SK-N-SH (cell line): ENCODE measurements at regions not wholly inside any gene's neighbourhood (a gene's known extent, or its start where the extent isn't known, plus 50 kb on each side); places are given as distances from the start of the nearest gene placed in this dataset.

ENCODE experiments used
- CTCF ChIA-PET: fragments of 300-600, 350-600 bp; formaldehyde crosslinking; extraction: SDS; loops from one replicate; lab custom pipeline; 2021; lab: Yijun Ruan, JAX
- POLR2A ChIA-PET: fragments of 350-600 bp; sonication (Branson Sonifier 250); formaldehyde crosslinking; extraction: SDS; loops from one replicate; lab custom pipeline; 2020; ENCODE audit warnings: antibody characterized with exemption, inconsistent platforms; lab: Yijun Ruan, JAX
- DNase-seq: peaks from one replicate; pipeline ENCODE4 v3.0.0; 2012
- H2AFZ ChIP-seq: fragments of 200-600 bp; sonication (generic); 2 replicates; pipeline ENCODE4 v1.8.1; 2016; ENCODE audit warnings: antibody characterized with exemption, mild to moderate bottlenecking, low read depth
- H3F3A ChIP-seq: fragments of 200-600 bp; sonication (generic); replicated peaks from 2 replicates; pipeline ENCODE3; 2016; ENCODE audit warnings: antibody characterized with exemption, mild to moderate bottlenecking; ENCODE audit not compliant: insufficient read depth
- H3K27ac ChIP-seq, 2 experiments: fragments of 200-500 bp in 1 of 2; fragments of 200-600 bp in 1 of 2; sonication (Bioruptor generic) in 1 of 2; sonication (generic), shearing (Covaris generic) in 1 of 2; 2 replicates each; pipeline versions ENCODE4 v1.5.1 to v1.6.1; 2014 to 2016; ENCODE audit warnings: low read depth in 2 of 2, inconsistent platforms in 1 of 2, low read length in 1 of 2, mild to moderate bottlenecking in 1 of 2, mixed read lengths in 1 of 2
- H3K27me3 ChIP-seq: fragments of 200-600 bp; sonication (generic), shearing (Covaris generic); 2 replicates; pipeline ENCODE4 v1.6.1; 2016; ENCODE audit warnings: mixed run types; ENCODE audit not compliant: insufficient read depth
- H3K36me3 ChIP-seq, 2 experiments: fragments of 200-500 bp in 1 of 2; fragments of 200-600 bp in 1 of 2; sonication (Bioruptor generic) in 1 of 2; sonication (generic) in 1 of 2; replicated peaks in 1 of 2; 2 replicates each; pipeline versions ENCODE3 to v1.5.1; 2014 to 2016; ENCODE audit warnings: low read length in 1 of 2, mild to moderate bottlenecking in 1 of 2; ENCODE audit not compliant: insufficient read depth in 2 of 2, control insufficient read depth in 1 of 2
- H3K4me1 ChIP-seq, 2 experiments: fragments of 200-500 bp in 1 of 2; fragments of 200-600 bp in 1 of 2; sonication (Bioruptor generic) in 1 of 2; sonication (generic), shearing (Covaris generic) in 1 of 2; 2 replicates each; pipeline versions ENCODE4 v1.5.1 to v1.6.1; 2014 to 2016; ENCODE audit warnings: low read depth in 1 of 2, low read length in 1 of 2, mixed run types in 1 of 2; ENCODE audit not compliant: insufficient read depth in 2 of 2, control insufficient read depth in 1 of 2
- H3K4me2 ChIP-seq: fragments of 200-600 bp; sonication (generic), shearing (Covaris generic); 2 replicates; pipeline ENCODE4 v1.6.1; 2017; ENCODE audit warnings: mixed run types
- H3K4me3 ChIP-seq, 2 experiments: fragments of 200-500 bp in 1 of 2; fragments of 200-600 bp in 1 of 2; sonication (Bioruptor generic) in 1 of 2; sonication (generic), shearing (Covaris generic) in 1 of 2; 2 replicates each; pipeline versions ENCODE4 v1.5.1 to v1.8.1; 2014 to 2016; ENCODE audit warnings: low read depth in 2 of 2, inconsistent platforms in 1 of 2, low read length in 1 of 2, mild to moderate bottlenecking in 1 of 2, mixed read lengths in 1 of 2, moderate library complexity in 1 of 2
- H3K79me2 ChIP-seq: fragments of 200-600 bp; sonication (generic); 2 replicates; pipeline ENCODE4 v1.8.1; 2017; ENCODE audit warnings: mild to moderate bottlenecking; ENCODE audit not compliant: insufficient read depth
- H3K9ac ChIP-seq: fragments of 200-600 bp; sonication (generic); 2 replicates; pipeline ENCODE4 v1.6.1; 2017; ENCODE audit warnings: mixed run types
- H3K9me2 ChIP-seq: fragments of 200-600 bp; sonication (generic); 2 replicates; pipeline ENCODE4 v1.6.1; 2017; ENCODE audit warnings: mixed run types
- H3K9me3 ChIP-seq: fragments of 200-600 bp; sonication (generic); 2 replicates; pipeline ENCODE4 v1.6.1; 2017; ENCODE audit warnings: mixed run types, mild to moderate bottlenecking, moderate library complexity
- H4K20me1 ChIP-seq: fragments of 200-600 bp; sonication (generic); 2 replicates; pipeline ENCODE4 v1.6.1; 2017; ENCODE audit warnings: mild to moderate bottlenecking, mixed run types; ENCODE audit not compliant: insufficient read depth
- CHD2 ChIP-seq: fragments of 150-350 bp; IDR thresholded peaks from 2 replicates; pipeline ENCODE4 v1.6.1; 2018; ENCODE audit warnings: low read length; ENCODE audit not compliant: partially characterized antibody
- ELF1 ChIP-seq: IDR thresholded peaks from 2 replicates; pipeline ENCODE4 v1.4.0; 2012
- EZH2phosphoT487 ChIP-seq: fragments of 200-600 bp; sonication (generic); IDR thresholded peaks from 2 replicates; pipeline ENCODE4 v1.6.1; 2017; ENCODE audit warnings: low read depth, mixed run types, mild to moderate bottlenecking, antibody characterized with exemption, moderate library complexity, borderline replicate concordance
- FOSL2 ChIP-seq: IDR thresholded peaks from 2 replicates; pipeline ENCODE4 v1.4.0; 2012; ENCODE audit warnings: low read depth, mild to moderate bottlenecking, moderate library complexity, borderline replicate concordance
- GABPA ChIP-seq: IDR thresholded peaks from 2 replicates; pipeline ENCODE4 v1.4.0; 2012; ENCODE audit warnings: low read depth, mild to moderate bottlenecking
- IRF3 ChIP-seq: fragments of 150-350 bp; IDR thresholded peaks from 2 replicates; pipeline ENCODE4 v1.6.1; 2016; ENCODE audit warnings: mild to moderate bottlenecking, low read depth, low read length
- JUND ChIP-seq: IDR thresholded peaks from 2 replicates; pipeline ENCODE4 v1.4.0; 2012
- MXI1 ChIP-seq: IDR thresholded peaks from 2 replicates; pipeline ENCODE4 v1.6.1; 2012; ENCODE audit warnings: mild to moderate bottlenecking, low read depth, low read length, improper control_type of control experiment
- NFIC ChIP-seq: IDR thresholded peaks from 2 replicates; pipeline ENCODE4 v1.4.0; 2012; ENCODE audit warnings: borderline replicate concordance
- PBX3 ChIP-seq: IDR thresholded peaks from 2 replicates; pipeline ENCODE4; 2012
- RAD21 ChIP-seq: IDR thresholded peaks from 2 replicates; pipeline ENCODE4 v1.6.1; 2012; ENCODE audit warnings: mild to moderate bottlenecking, low read length
- RCOR1 ChIP-seq: fragments of 150-350 bp; IDR thresholded peaks from 2 replicates; pipeline ENCODE4 v1.6.1; 2017; ENCODE audit warnings: antibody characterized with exemption, low read length
- REST ChIP-seq: IDR thresholded peaks from 2 replicates; pipeline ENCODE4 v1.6.1; 2012; ENCODE audit warnings: mild to moderate bottlenecking, low read depth, low read length, moderate library complexity
- RFX5 ChIP-seq: IDR thresholded peaks from 2 replicates; pipeline ENCODE4 v1.6.1; 2012; ENCODE audit warnings: mild to moderate bottlenecking, improper control_type of control experiment, low read length
- SIN3A ChIP-seq: IDR thresholded peaks from 2 replicates; pipeline ENCODE4 v1.6.1; 2012; ENCODE audit warnings: low read depth, mild to moderate bottlenecking, low read length, moderate library complexity, borderline replicate concordance
- TAF1 ChIP-seq: IDR thresholded peaks from 2 replicates; pipeline ENCODE4 v1.6.1; 2012; ENCODE audit warnings: low read depth, mild to moderate bottlenecking, low read length, moderate library complexity, borderline replicate concordance
- USF1 ChIP-seq: IDR thresholded peaks from 2 replicates; pipeline ENCODE4 v1.4.0; 2012; ENCODE audit warnings: low read depth, borderline replicate concordance
- YY1 ChIP-seq: IDR thresholded peaks from 2 replicates; pipeline ENCODE4 v1.4.0; 2012; ENCODE audit warnings: low read depth, mild to moderate bottlenecking
- WGBS: methylation state at CpG from one replicate; pipeline ENCODE4 v1.1.6; 2017; ENCODE audit warnings: low lambda C conversion rate; 5-methylcytosine and 5-hydroxymethylcytosine counted together

- H3F3A ChIP-seq = no peaks in the 10 kb centered on the region
- ChIA-PET POLR2A (no interaction called here), CTCF (interaction anchor here (0.9 kb wide), 1 partner anchor 148 kb away, joined by 3 read pairs; no protein-coding TSS in a partner anchor)
- no peaks in the 10 kb centered on the region for H4K20me1 ChIP-seq
- H3K9me3 ChIP-seq = no peaks in the 10 kb centered on the region
- H3K79me2 ChIP-seq = no peaks in the 10 kb centered on the region
- peaks cover 19% of the 10 kb centered on the region; the same call in 1 of the 2 replicates for H3K27me3 ChIP-seq
- no peaks in the 10 kb centered on the region for H3K9me2 ChIP-seq
- 7% methylated on average over 4 of the region's 6 CpGs for WGBS
- no peaks in the 10 kb centered on the region for H3K36me3 ChIP-seq
- no peak for DNase-seq
- H3K9ac ChIP-seq = no peak overlapping the region
- no peak overlapping the region for H3K4me3 ChIP-seq
- H3K4me2 ChIP-seq = no peak overlapping the region
- no peak overlapping the region for H2AFZ ChIP-seq
- no peak for TF ChIP-seq ELF1
- no peak for TF ChIP-seq IRF3
- no peak for TF ChIP-seq NFIC
- TF ChIP-seq YY1 = no peak
- TF ChIP-seq PBX3 = no peak
- no peak for TF ChIP-seq CHD2
- TF ChIP-seq REST = no peak
- TF ChIP-seq JUND = no peak
- no peak for TF ChIP-seq RCOR1
- TF ChIP-seq RAD21 = no peak
- no peak for TF ChIP-seq TAF1
- TF ChIP-seq USF1 = no peak
- no peak for TF ChIP-seq EZH2phosphoT487
- TF ChIP-seq GABPA = no peak
- TF ChIP-seq RFX5 = no peak
- no peak for TF ChIP-seq FOSL2
- no peak for TF ChIP-seq MXI1
- TF ChIP-seq SIN3A = no peak
- H3K4me1 ChIP-seq = no peaks in the 10 kb centered on the region
- H3K27ac ChIP-seq = no peak overlapping the region
Observed at GRCh38 chr15:83396101-83396500, 51.0 kb upstream of the SH3GL3 start.
